SH-SY5Y (cell line): ENCODE measurements at regions not wholly inside any gene's neighbourhood (a gene's known extent, or its start where the extent isn't known, plus 50 kb on each side); places are given as distances from the start of the nearest gene placed in this dataset.

ENCODE experiments used
- GATA2 ChIP-seq: IDR thresholded peaks from 2 replicates; pipeline ENCODE4 v1.6.1; 2011; ENCODE audit warnings: mild to moderate bottlenecking, low read depth, low read length
- GATA3 ChIP-seq: IDR thresholded peaks from 2 replicates; pipeline ENCODE4 v1.6.1; 2011; ENCODE audit warnings: low read depth, mild to moderate bottlenecking, low read length, moderate library complexity

GRCh38 chr2:67572721-67573435 lies 175.7 kb downstream of the ETAA1 start:
- TF ChIP-seq GATA2 (no peak), GATA3 (no peak)

DNA sequence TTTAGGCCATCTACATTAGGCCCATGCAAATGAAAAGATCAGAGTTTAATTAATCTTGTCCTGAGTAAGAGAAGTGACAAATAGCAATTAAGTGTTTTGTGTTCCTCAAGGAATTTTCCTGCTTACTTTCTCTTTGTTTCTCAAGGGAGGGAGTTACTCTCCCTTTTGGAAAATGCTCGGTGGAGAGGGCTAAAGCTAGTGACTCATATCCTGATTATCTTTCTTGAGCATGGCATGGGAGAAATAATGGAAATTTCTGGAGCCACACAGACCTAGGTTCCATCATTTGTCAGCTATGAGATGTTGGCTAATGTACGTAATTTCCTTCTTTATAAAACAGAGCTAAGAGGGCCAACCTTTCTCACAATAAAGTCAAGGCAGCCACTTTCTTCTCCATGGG lies 177.1 kb downstream of the ETAA1 start:
- TF ChIP-seq GATA2 (no peak), GATA3 (no peak)

GRCh38 chr2:67576226-67576625 lies 179.1 kb downstream of the ETAA1 start:
- TF ChIP-seq GATA3 (no peak), GATA2 (no peak)

GRCh38 chr2:67576991-67577390 lies 179.9 kb downstream of the ETAA1 start:
- no peak for TF ChIP-seq GATA3
- TF ChIP-seq GATA2, result no peak

DNA sequence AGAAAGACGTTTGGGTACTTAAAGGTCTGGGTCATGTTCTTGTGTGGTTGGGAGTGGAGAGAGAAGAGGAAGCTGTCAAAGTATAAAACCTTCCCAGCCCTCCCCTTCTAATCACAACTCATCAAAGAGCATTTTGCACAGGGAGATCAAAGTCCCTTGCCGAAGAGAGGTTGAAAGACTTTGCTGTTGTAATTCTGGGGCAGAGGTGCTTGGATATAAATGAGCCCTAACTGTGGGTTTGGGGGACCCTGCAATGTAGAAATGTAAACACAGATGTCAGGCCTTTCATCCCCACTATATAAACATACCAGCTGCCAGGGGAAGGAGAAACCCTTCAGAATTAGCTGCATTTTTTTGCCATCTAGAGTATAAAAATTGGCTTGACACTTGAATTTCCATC lies 182.1 kb downstream of the ETAA1 start:
- no peak for TF ChIP-seq GATA3
- no peak for TF ChIP-seq GATA2

DNA sequence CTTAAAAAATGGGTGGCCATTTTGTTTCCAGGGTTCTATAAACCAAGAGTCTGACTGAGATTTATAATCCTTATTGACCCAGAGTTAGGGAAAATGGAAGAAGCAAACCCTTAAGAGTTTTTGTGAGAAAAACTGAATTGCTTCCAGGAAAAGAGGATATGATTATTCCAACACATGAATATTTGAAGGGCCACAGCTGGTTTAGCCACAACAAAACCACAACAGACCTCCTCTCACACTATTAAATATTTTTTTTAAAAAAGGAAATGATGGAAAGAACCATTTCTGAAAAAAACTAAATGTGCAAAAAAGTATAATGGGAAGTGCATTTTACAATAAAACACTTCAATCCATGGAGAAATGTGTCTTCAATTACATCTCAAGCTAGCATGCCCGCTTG lies 182.7 kb downstream of the ETAA1 start:
- no peak for TF ChIP-seq GATA3
- TF ChIP-seq GATA2, result no peak

- TF ChIP-seq GATA2 (no peak), GATA3 (no peak)
These were observed 184.6 kb downstream of the ETAA1 start for GRCh38 chr2:67581751-67582150.

DNA sequence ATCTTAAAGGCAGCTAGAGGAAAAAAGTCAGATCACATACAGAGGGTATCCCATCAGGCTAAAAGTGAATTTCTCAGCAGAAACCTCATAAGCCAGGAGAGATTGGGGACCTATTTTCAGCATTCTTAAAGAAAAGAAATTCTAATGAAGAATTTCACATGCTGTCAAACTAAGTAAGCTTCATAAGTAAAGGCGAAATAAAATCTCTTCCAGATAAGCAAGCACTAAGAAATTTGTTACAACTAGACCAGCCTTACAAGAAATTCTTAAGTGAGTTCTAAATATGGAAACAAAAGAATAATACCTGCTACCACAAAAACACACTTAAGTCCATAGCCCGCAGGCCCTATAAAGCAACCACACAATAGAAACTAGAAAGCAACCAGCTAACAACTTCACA lies 186.1 kb downstream of the ETAA1 start:
- no peak for TF ChIP-seq GATA3
- no peak for TF ChIP-seq GATA2

GRCh38 chr2:67585400-67585799 lies 188.3 kb downstream of the ETAA1 start:
- no peak for TF ChIP-seq GATA3
- no peak for TF ChIP-seq GATA2

DNA sequence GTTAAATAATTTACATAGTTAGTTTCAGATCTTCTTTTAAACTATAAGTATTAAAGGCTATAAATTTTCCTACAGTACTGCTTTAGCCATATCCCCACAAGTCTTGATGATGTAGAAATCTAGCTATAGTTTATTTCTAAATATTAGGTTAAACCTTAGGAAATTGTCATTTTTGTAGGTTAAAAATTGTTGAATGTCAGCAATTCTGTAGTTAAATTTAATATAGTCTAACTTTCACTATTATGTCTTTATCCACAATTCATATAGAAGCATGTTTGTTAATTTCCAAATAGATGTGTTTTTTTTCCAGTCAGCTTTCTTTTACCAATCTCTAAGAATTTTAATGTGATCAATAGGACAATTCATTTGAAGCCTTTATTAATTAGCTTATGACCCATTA lies 199.7 kb downstream of the ETAA1 start:
- TF ChIP-seq GATA3 (no peak), GATA2 (no peak)

- TF ChIP-seq GATA2 (no peak), GATA3 (no peak)
These were observed 202.4 kb downstream of the ETAA1 start for GRCh38 chr2:67599561-67599960.

GRCh38 chr2:67600222-67600871 lies 203.2 kb downstream of the ETAA1 start:
- no peak for TF ChIP-seq GATA2
- no peak for TF ChIP-seq GATA3

- TF ChIP-seq GATA3, result no peak
- TF ChIP-seq GATA2, result no peak
These were observed 203.8 kb downstream of the ETAA1 start for GRCh38 chr2:67600946-67601345.

DNA sequence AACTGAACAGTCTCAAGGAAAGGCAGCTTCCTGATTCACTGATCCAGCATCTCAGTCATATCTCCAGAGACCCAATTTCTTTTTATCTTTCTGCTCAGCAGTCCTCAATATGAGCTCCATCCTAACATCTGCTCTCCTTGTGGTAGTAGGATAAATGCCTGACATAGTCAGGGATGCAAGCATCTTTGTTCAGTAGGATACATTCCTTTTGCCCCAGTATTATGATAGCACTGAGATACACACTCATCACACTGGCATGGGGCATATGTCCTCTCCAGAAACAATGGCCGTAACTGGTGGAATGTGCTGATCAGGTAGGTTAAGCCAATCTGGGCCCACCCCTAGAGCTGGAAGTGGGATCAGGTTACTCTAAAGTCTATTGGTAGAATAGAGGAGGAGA lies 207.2 kb downstream of the ETAA1 start:
- TF ChIP-seq GATA2 (no peak), GATA3 (no peak)

GRCh38 chr2:67612576-67613042 lies 215.5 kb downstream of the ETAA1 start:
- TF ChIP-seq GATA3 (no peak), GATA2 (no peak)

- TF ChIP-seq GATA2, result no peak
- TF ChIP-seq GATA3, result no peak
These were observed 216.1 kb downstream of the ETAA1 start for GRCh38 chr2:67613227-67613626.
